SKM-1 treated with dmso at 0.1 percent for 144 hours (cell line): ENCODE measurements at regions not wholly inside any gene's neighbourhood (a gene's known extent, or its start where the extent isn't known, plus 50 kb on each side); places are given as distances from the start of the nearest gene placed in this dataset.
"Not testable (repeated sequence)": the region's sequence is repeated elsewhere in the genome, so short reads cannot be mapped to it uniquely, and the experiment has no call there.

Source experiments
- DNase-seq: peaks from one replicate; lab custom pipeline; 2025; ENCODE audit not compliant: unreplicated experiment; lab: John Stamatoyannopoulos, UW

DNA sequence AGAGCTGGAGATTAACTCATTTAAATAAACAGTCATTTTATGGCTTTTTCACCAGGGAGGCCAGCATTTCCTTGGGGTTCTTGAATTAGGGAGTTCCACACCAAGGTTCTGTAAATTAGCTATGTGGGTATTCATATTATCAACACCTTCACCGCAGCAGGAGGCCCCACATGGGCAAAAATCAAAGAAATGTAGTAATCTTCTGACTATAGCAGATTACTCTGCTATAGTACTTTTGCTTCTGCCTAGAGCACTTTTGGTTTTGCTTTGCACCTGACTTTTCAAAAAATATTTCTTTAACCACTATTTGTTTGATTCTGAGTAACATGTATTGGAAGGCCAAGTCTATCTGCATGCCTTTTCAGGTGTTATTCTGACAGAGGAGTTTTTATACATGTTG is 108.6 kb upstream of the POMZP3 start:
- DNase-seq: not testable (repeated sequence)

GRCh38 chr7:76728571-76728974 is 101.5 kb upstream of the POMZP3 start:
- not testable (repeated sequence) for DNase-seq

DNA sequence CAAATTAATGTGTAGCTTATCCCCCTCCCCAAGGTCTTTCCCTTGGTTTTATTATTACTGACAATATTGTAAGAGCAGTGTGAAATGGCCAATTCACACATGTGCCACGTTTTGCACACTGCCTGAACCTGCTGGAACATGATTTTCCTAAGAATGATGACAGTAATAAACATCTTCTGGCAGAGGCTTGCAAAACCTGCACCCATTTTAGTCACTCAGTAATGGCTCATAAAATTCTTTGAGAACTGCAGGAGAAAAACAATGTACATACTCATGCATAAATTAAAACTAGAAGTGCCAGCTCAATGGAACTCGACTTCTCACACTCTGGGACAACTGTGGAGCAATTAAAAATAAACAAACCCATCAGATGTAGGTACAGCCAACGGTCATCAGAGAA is 96.8 kb upstream of the POMZP3 start:
- DNase-seq: not testable (repeated sequence)

GRCh38 chr7:76716551-76716950 is 89.5 kb upstream of the POMZP3 start:
- not testable (repeated sequence) for DNase-seq

GRCh38 chr7:76712926-76713325 is 85.8 kb upstream of the POMZP3 start:
- not testable (repeated sequence) for DNase-seq

GRCh38 chr7:76711648-76712047 is 84.6 kb upstream of the POMZP3 start:
- DNase-seq: not testable (repeated sequence)

DNA sequence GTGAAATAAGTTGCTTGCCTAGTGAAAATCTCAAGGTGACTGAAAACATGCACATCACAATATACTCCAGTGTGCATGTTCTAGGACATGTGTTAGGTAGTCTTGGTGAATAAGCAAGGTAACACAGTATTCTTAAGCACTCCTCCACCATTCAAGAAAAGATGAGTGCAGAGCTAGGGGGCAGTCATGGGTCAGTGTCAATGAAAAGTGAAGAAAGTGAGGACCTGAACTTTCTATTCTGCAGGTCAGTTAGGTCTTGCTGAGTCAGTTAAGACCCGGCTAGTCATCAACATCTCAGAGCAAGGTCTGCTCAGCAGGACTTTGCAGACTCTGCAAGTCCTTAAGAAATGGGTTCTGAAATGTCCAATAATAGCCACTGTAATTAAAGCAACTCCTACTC is 82.6 kb upstream of the POMZP3 start:
- not testable (repeated sequence) for DNase-seq

DNA sequence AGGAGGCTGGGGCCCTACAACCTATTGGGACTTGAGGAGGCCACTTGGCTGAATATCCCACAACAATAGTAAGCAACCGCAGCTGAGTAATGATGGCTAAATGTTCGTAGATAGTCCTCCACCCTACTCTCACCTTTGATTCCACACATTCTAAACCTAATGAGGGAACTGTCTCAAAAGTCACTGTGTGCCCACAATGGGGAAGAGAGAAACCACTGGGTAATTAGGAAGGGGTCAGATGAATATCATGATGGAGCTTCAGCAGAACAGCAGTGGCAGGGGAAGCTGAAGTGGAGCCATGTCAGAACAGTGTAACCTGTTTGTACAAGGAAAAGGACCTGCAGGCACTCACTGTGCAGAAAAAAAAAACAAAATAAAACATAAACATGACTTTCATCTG is 81.4 kb upstream of the POMZP3 start:
- not testable (repeated sequence) for DNase-seq

- not testable (repeated sequence) for DNase-seq
These were observed 76.7 kb upstream of the POMZP3 start for GRCh38 chr7:76703815-76704214.

DNA sequence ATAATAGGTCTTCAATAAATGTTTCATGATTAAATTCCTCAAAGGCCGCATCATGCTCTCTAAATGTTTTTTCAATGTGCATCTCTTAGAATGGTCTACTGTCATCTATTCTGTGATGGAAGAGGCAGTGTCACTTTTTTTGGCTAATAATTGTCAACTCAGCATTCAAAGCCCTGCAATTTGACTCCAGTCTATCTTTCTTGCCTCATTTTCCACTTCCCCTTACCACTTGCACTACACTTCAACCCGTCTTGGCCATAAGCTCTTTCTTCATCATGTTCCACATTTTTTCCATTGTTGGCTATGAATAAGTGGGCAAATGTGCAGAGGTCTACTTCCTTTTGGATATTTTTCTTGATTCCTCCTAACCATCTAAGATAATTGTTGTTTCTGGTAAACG is 59.2 kb upstream of the POMZP3 start:
- peak; percentile 65 for DNase-seq

GRCh38 chr7:76684737-76685136 is 57.7 kb upstream of the POMZP3 start:
- not testable (repeated sequence) for DNase-seq

DNA sequence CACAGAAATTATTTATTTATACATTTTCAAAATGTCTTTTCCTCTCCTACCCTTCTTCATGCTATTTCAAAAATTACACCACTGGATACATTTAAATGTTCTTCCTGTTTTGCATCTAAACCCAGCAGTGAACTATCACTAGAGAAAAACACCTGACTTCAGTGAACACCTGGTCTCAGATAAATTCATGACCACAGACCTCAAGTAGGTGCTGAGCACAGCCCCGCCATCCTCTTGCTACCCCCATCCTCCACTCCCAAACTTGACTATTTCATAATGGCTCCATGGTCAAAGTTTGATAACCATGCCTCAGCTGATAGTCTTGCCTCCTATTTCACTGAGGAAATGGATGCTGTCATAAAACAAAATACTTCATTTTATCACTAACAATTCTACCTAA is 56.6 kb upstream of the POMZP3 start:
- not testable (repeated sequence) for DNase-seq

- DNase-seq: not testable (repeated sequence)
These were observed 54.7 kb upstream of the POMZP3 start for GRCh38 chr7:76681810-76682209.

GRCh38 chr7:76679174-76679573 is 52.1 kb upstream of the POMZP3 start:
- DNase-seq: not testable (repeated sequence)

- DNase-seq: not testable (repeated sequence)
These were observed 51.4 kb upstream of the POMZP3 start for GRCh38 chr7:76678500-76678899.

- DNase-seq: not testable (repeated sequence)
These were observed 49.8 kb upstream of the POMZP3 start for GRCh38 chr7:76676890-76677289.
